ENCODE measurements at regions not wholly inside any gene's neighbourhood (a gene's known extent, or its start where the extent isn't known, plus 50 kb on each side); places are given as distances from the start of the nearest gene placed in this dataset.

DNA sequence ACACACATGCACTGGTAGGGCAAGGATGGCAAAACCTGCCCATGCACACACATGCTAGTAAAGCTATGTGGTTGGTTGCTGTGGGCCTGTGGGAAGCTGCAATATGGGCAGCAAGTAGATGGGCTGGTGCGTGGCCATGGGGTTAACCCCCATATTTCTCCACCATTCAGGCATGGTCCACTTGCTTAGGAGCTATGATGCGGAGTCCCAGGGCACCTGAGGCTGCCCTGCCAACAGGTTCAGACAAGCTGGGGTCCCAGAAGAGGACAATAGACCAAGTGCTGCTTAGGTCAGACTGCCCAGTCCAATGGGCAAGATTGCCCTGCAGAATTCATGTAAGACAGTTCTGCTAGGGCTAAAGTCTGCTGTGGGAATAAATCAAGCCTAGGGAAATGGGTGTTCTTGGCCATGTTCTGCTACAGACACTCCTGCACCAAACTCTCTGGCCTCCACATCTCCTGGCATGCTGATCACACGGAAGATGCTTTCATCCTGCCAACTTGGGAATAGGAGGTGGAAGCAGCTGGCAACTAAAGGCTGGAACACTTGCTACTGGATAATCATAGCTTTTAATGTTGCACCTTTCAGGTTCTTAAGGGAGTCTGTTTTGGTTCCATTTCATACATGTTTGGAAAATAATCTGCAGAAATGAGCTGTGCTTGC is 646.3 kb upstream of the SLITRK1 start:
- no peak for TF ChIP-seq TAF1 (IDR thresholded peaks at IDR 0.05; ENCODE audit: borderline replicate concordance, low read depth, low read length)
- TF ChIP-seq POLR2A (IDR thresholded peaks at IDR 0.05; ENCODE audit: low read depth, low read length), result no peak
- no peak for TF ChIP-seq POLR2AphosphoS5 (IDR thresholded peaks at IDR 0.05; ENCODE audit: low read depth, low read length)
